Left lung (tissue), 4 donors: ENCODE measurements at regions not wholly inside any gene's neighbourhood (a gene's known extent, or its start where the extent isn't known, plus 50 kb on each side); places are given as distances from the start of the nearest gene placed in this dataset.

Source experiments
- ATAC-seq: fragments of 200-7000 bp; cut with Tn5 transposase; one replicate; pipeline ENCODE4 v1.9.1; 2020; ENCODE audit warnings: moderate library complexity
- DNase-seq, 4 donors: peaks; one replicate each; pipeline ENCODE4 v3.0.0-alpha.2; 2013 to 2020
- H3K27ac ChIP-seq, 2 donors: fragments of 200-600 bp; sonication (generic) in 1 of 2; one replicate each; pipeline versions ENCODE4 v1.5.0 to v1.8.0; 2020 to 2021
- H3K27me3 ChIP-seq, 2 donors: fragments of 200-600 bp; sonication (generic) in 1 of 2; one replicate each; pipeline versions ENCODE4 v1.5.0 to v1.8.0; 2020 to 2021
- H3K36me3 ChIP-seq, 2 donors: fragments of 200-600 bp; sonication (generic) in 1 of 2; one replicate each; pipeline versions ENCODE4 v1.5.0 to v1.8.0; 2020 to 2021
- H3K4me1 ChIP-seq, 2 donors: fragments of 200-600 bp; one replicate each; pipeline ENCODE4 v1.8.0; 2021
- H3K4me3 ChIP-seq, 2 donors: fragments of 200-600 bp; sonication (generic) in 1 of 2; one replicate each; pipeline versions ENCODE4 v1.5.0 to v1.8.0; 2020 to 2021; ENCODE audit warnings: mild to moderate bottlenecking in 1 of 2
- H3K9me3 ChIP-seq, 2 donors: fragments of 200-600 bp; sonication (generic) in 1 of 2; one replicate each; pipeline versions ENCODE4 v1.5.0 to v1.8.0; 2020 to 2021
- CTCF ChIP-seq, 2 donors: fragments of 200-600 bp; sonication (generic) in 1 of 2; IDR thresholded peaks; one replicate each; pipeline versions ENCODE4 v1.5.0 to v1.8.0; 2021; ENCODE audit warnings: antibody characterized with exemption in 2 of 2
- intact Hi-C, 2 donors: fragments of 100-400 bp; cut with DNase I; formaldehyde crosslinking; loops; one replicate each; pipeline versions ENCODE4 v1.11.2 to v1.14.2; 2022
- donor health status: DM: no; HTN: yes; CAD: no.
- donor health status: DM: no; HTN: no; CAD: no.

DNA sequence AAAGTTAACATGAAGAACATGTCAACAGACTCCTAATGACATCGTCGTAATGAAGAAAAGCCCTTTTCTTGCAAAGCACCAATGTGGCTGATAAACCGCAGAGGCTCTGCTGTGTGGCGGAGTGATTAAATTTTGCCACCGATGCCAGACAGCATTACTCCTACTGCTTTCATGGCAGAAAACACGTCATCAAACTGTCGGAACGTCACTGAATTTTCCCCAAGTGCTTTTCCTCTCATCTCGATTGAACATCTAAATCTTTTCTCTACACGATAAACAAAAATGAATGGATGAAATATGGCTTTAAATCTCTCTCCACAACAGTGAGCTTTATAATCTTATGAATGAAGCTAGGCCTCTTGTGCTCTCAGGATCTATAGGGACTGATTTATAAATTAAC lies 159.8 kb upstream of the REG3G start:
- no peaks in the 10 kb centered on the region for H3K4me1 ChIP-seq
- H3K27ac ChIP-seq: no peak overlapping the region
- no peaks in the 10 kb centered on the region for H3K9me3 ChIP-seq
- ATAC-seq (no peak), DNase-seq (no peak)
- TF ChIP-seq CTCF (IDR thresholded peaks at IDR 0.05): no peak
- intact Hi-C loops: no loop called here
- no peaks in the 10 kb centered on the region for H3K27me3 ChIP-seq
- no peaks in the 10 kb centered on the region for H3K36me3 ChIP-seq
- no peak overlapping the region for H3K4me3 ChIP-seq

DNA sequence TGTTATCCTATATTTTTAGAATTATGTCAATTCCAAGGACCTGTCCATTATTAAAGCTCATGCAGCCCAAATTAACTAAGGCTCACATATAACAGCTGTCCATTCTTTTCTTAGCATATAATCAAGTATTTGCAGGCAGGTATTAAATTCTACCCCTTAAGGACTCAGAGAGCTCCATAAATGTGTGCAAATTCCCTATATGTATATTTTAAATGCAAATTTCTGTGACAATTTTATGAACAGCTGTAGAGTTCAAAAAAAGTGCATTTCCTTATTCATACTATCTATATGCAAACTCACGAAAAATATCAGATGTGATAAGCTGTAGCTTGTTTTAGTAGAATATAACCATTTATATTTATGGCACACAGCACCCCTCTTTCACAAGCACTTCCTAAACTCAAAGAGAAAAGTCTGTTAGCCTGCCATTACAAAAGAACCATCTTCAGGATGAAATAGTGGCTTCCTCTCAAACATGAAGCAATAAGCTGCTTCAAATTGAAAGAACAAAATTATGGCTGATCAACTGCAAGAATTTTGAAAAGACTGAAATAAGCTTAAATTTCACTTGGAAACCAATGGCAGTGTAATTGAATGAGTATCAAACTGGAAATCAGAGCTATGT lies 155.0 kb upstream of the REG3G start:
- intact Hi-C loops: no loop called here
- no peaks in the 10 kb centered on the region for H3K36me3 ChIP-seq
- peak overlapping the region in 1 of 2 donors; percentile 25 for H3K27ac ChIP-seq
- H3K9me3 ChIP-seq: no peaks in the 10 kb centered on the region
- ATAC-seq (no peak), DNase-seq (no peak)
- no peaks in the 10 kb centered on the region for H3K27me3 ChIP-seq
- TF ChIP-seq CTCF (IDR thresholded peaks at IDR 0.05): no peak
- H3K4me1 ChIP-seq: no peaks in the 10 kb centered on the region
- no peak overlapping the region for H3K4me3 ChIP-seq

DNA sequence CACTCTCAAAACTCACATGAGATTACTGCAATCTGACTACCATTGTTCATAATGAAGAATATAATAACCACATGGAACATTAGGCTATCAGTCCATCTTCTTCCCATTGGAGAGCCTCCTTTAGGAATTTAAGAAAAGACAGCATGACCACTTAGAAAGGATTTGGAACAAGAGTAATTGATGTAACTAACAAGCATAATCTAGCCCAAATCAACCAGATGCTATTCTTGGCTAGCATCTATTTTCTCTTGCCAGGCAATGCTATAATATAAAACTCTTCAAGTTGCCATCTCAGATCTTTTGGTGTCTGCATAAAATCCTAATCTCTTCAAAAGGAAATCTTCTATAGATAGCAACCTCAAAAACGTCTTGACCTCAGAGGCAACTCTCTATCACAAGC lies 152.0 kb upstream of the REG3G start:
- intact Hi-C loops: no loop called here
- no peaks in the 10 kb centered on the region for H3K9me3 ChIP-seq
- TF ChIP-seq CTCF (IDR thresholded peaks at IDR 0.05): no peak

GRCh38 chr2:78876316-78876688 lies 149.2 kb upstream of the REG3G start:
- H3K4me3 ChIP-seq: no peak overlapping the region
- no peak for DNase-seq
- no peak overlapping the region for H3K27ac ChIP-seq
- H3K9me3 ChIP-seq: no peaks in the 10 kb centered on the region
- no peaks in the 10 kb centered on the region for H3K4me1 ChIP-seq
- no peaks in the 10 kb centered on the region for H3K36me3 ChIP-seq
- no peaks in the 10 kb centered on the region for H3K27me3 ChIP-seq
- intact Hi-C loops: no loop called here
- no peak for ATAC-seq
- no peak for TF ChIP-seq CTCF (IDR thresholded peaks at IDR 0.05)

More for the DNA sequence above, 152.0 kb upstream of the REG3G start:
- DNase-seq: no peak
- Histone ChIP-seq H3K27me3 (no peaks in the 10 kb centered on the region), H3K27ac (no peak overlapping the region), H3K36me3 (no peaks in the 10 kb centered on the region), H3K4me1 (no peaks in the 10 kb centered on the region), H3K4me3 (no peak overlapping the region)
- ATAC-seq: no peak

DNA sequence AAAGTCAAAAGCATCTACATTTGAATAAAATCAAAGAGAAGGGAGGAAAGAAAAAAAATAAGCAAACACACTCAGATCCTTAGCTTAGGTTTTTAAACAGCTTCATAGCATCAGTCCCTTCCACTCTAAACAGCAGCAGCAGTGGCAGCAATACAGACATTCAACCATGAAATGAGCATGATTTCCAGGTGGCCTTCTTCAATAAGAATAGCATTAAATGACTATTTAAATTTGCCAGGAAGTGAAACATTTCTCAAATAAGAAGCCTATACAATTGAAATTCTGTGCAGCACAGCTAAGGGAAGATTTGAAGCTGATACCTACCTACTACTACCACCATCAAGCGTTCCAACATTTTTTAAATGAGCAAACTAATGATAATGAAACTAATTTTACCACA lies 138.1 kb upstream of the REG3G start:
- DNase-seq: no peak
- Histone ChIP-seq H3K9me3 (no peaks in the 10 kb centered on the region), H3K4me1 (no peaks in the 10 kb centered on the region), H3K27me3 (no peaks in the 10 kb centered on the region), H3K36me3 (no peaks in the 10 kb centered on the region), H3K4me3 (no peak overlapping the region), H3K27ac (no peak overlapping the region)
- no peak for TF ChIP-seq CTCF (IDR thresholded peaks at IDR 0.05)
- intact Hi-C loops: no loop called here
- ATAC-seq: no peak
